Psoas muscle (tissue), 7 donors: ENCODE measurements at regions not wholly inside any gene's neighbourhood (a gene's known extent, or its start where the extent isn't known, plus 50 kb on each side); places are given as distances from the start of the nearest gene placed in this dataset.

Experiments
- ATAC-seq, 4 donors: fragments of 200-7000 bp; cut with Tn5 transposase; one replicate each; pipeline ENCODE4 v1.9.1; 2020; ENCODE audit warnings: moderate library complexity in 3 of 4, mild to moderate bottlenecking in 2 of 4
- DNase-seq, 2 donors: peaks; one replicate each; pipeline ENCODE4 v3.0.0-alpha.2; 2020
- H3K27ac ChIP-seq: fragments of 200-600 bp; one replicate; pipeline ENCODE4 v1.8.0; 2022
- H3K27me3 ChIP-seq, 3 donors: fragments of 200-600 bp in 1 of 3; one replicate each; pipeline versions ENCODE4 v1.6.1 to v1.8.0; 2013 to 2022; ENCODE audit warnings: low read length in 2 of 3, mild to moderate bottlenecking in 2 of 3, moderate library complexity in 1 of 3; ENCODE audit not compliant: insufficient read depth in 3 of 3
- H3K36me3 ChIP-seq, 2 donors: fragments of 200-600 bp in 1 of 2; one replicate each; pipeline versions ENCODE4 v1.6.1 to v1.8.0; 2013 to 2022; ENCODE audit warnings: low read depth in 1 of 2, mild to moderate bottlenecking in 1 of 2, moderate library complexity in 1 of 2; ENCODE audit not compliant: insufficient read depth in 1 of 2
- H3K4me1 ChIP-seq: fragments of 200-600 bp; one replicate; pipeline ENCODE4 v1.8.0; 2022
- H3K4me3 ChIP-seq: fragments of 200-600 bp; one replicate; pipeline ENCODE4 v1.8.0; 2022; ENCODE audit warnings: mild to moderate bottlenecking
- H3K9me3 ChIP-seq: fragments of 200-600 bp; one replicate; pipeline ENCODE4 v1.8.0; 2022
- CTCF ChIP-seq: fragments of 200-600 bp; IDR thresholded peaks from one replicate; pipeline ENCODE4 v1.8.0; 2022; ENCODE audit warnings: antibody characterized with exemption
- WGBS, 3 donors: extraction: QIAGEN DNeasy Blood & Tissue Kit; methylation state at CpG; one replicate each; pipeline versions ENCODE4 v1.1.6 to v1.1.7; 2013; 5-methylcytosine and 5-hydroxymethylcytosine counted together
- intact Hi-C, 2 donors: fragments of 100-400 bp; cut with DNase I; formaldehyde crosslinking; loops; one replicate each; pipeline versions ENCODE4 v1.11.0 to v1.14.2; 2022
- donor health status: healthy with polysubstance abuse.
- donor health status: DM: no; HTN: no; CAD: no; lungs with moderate emphysema.
- donor health status: Bipolar disorder and iron deficiency.
- donor health status: healthy.
- donor health status: DM: yes; HTN: yes; CAD: no.
- donor health status: DM: no; HTN: no; CAD: no.
- donor health status: DM: yes; HTN: yes; CAD: no.

DNA sequence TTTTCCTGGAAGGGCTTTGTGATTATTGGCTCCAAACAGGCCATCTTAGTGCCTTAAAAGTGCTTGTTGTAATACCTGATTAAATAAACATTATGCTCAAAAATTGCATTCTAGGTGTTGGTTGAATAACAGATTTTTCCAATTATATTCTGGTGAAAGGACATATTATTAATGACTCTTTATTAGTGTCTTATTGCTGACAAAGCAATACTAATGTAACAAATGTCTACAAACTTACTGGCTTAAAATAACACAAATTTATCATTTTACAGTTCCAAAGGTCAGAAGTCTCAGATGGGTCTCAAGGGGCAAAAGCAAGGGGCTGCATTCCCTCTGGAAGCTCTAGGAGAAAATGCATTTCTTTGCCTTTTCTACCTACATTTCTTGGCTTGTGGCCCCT, 86.9 kb upstream of the CPM start:
- no peak for DNase-seq
- intact Hi-C loops, result no loop called here
- H3K4me1 ChIP-seq, result no peaks in the 10 kb centered on the region
- no peak overlapping the region for H3K27ac ChIP-seq
- H3K9me3 ChIP-seq, result no peaks in the 10 kb centered on the region
- H3K36me3 ChIP-seq, result no peaks in the 10 kb centered on the region
- ATAC-seq, result no peak
- H3K4me3 ChIP-seq, result no peak overlapping the region
- H3K27me3 ChIP-seq, result peaks cover 0 to 2% (median 0%) of the 10 kb centered on the region in 3 donors
- no peak for TF ChIP-seq CTCF

DNA sequence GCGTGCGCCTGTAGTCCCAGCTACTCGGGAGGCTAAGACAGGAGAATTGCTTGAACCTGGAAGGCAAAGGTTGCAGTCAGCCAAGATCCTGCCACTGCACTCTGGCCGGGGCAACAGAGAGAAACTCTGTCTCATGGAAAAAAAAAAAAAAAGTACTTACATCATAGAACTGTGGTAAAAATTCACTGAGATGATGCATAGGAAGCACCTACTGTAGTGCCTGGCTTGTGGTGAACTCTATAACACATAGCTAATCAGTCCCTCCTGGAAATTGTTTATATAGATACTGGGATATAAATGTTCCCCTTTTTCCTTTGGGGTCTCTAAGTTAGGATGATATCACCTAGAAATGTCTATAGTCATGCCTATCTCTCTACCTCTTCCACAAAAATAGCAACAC, 89.7 kb upstream of the CPM start:
- H3K4me3 ChIP-seq, result no peak overlapping the region
- peaks cover 0 to 2% (median 0%) of the 10 kb centered on the region in 3 donors for H3K27me3 ChIP-seq
- ATAC-seq (no peak), DNase-seq (no peak)
- H3K9me3 ChIP-seq, result no peaks in the 10 kb centered on the region
- intact Hi-C loops, result no loop called here
- WGBS, 3 donors, result 90 to 94% (median 93%) methylated on average over 4 of the region's 4 CpGs
- H3K36me3 ChIP-seq, result no peaks in the 10 kb centered on the region
- no peak overlapping the region for H3K27ac ChIP-seq
- TF ChIP-seq CTCF, result no peak
- H3K4me1 ChIP-seq, result no peaks in the 10 kb centered on the region

DNA sequence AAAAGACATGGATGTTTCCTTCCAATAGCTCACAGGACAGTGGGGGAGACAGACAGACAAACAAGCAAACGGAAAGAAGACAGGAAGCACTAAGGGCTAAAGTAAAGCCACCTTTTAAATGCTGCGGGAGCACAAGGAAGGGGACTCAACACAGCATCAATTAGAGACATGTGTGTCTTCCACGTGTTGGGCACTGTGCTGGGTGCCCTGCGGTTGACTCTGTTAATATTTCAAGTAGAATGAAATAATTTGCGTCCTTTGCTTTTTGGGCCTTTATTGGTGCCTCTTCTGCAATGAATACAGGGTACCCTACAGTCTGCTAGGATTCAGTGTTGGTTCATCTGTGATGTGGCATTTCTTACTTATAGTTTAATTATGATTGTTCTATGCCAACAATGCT, 90.9 kb upstream of the CPM start:
- Histone ChIP-seq H3K27ac (no peak overlapping the region), H3K36me3 (no peaks in the 10 kb centered on the region), H3K9me3 (no peaks in the 10 kb centered on the region), H3K4me1 (no peaks in the 10 kb centered on the region), H3K4me3 (no peak overlapping the region), H3K27me3 (peaks cover 0 to 2% (median 0%) of the 10 kb centered on the region in 3 donors)
- WGBS, 3 donors, result 66 to 69% (median 67%) methylated on average over 5 of the region's 5 CpGs
- TF ChIP-seq CTCF, result no peak
- intact Hi-C loops, result no loop called here
- no peak for DNase-seq
- ATAC-seq, result no peak

GRCh38 chr12:69024413-69024812, 91.4 kb upstream of the CPM start:
- H3K27me3 ChIP-seq, result peaks cover 0 to 2% (median 0%) of the 10 kb centered on the region in 3 donors
- no peak for DNase-seq
- no peaks in the 10 kb centered on the region for H3K36me3 ChIP-seq
- intact Hi-C loops, result no loop called here
- no peak for TF ChIP-seq CTCF
- no peak overlapping the region for H3K4me3 ChIP-seq
- ATAC-seq, result peak in 1 of 4 donors; percentile 53
- WGBS, 3 donors, result 66 to 70% (median 67%) methylated on average over 7 of the region's 7 CpGs
- no peak overlapping the region for H3K27ac ChIP-seq
- no peaks in the 10 kb centered on the region for H3K4me1 ChIP-seq
- H3K9me3 ChIP-seq, result no peaks in the 10 kb centered on the region

DNA sequence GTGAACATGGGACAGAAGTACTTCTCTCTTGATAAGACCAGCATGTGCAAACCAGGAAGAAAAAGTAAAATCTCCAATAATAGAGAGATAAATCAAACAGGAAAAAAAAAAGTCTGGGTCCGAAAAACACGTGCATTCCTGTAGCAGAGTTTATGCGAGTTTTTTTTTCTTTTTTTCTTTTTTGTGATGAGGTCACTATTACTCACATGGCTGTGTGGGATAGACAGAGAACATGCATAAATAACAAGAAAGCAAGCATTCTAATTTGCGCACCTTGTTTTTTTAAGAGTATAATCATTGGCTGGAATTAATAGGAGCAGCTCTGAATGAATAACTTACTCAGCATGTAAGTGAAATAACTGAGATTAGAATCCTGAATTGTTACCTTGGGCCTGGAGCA, 91.9 kb upstream of the CPM start:
- no peaks in the 10 kb centered on the region for H3K9me3 ChIP-seq
- ATAC-seq, result no peak
- DNase-seq, result no peak
- no peaks in the 10 kb centered on the region for H3K4me1 ChIP-seq
- no peak overlapping the region for H3K27ac ChIP-seq
- no peak overlapping the region for H3K4me3 ChIP-seq
- H3K36me3 ChIP-seq, result no peaks in the 10 kb centered on the region
- WGBS, 3 donors, result 53 to 69% (median 63%) methylated on average over 4 of the region's 4 CpGs
- intact Hi-C loops, result no loop called here
- no peak for TF ChIP-seq CTCF
- peaks cover 0 to 2% (median 0%) of the 10 kb centered on the region in 3 donors for H3K27me3 ChIP-seq
